Ishikawa (cell line): ENCODE measurements at regions not wholly inside any gene's neighbourhood (a gene's known extent, or its start where the extent isn't known, plus 50 kb on each side); places are given as distances from the start of the nearest gene placed in this dataset.

Experiments
- CEBPB ChIP-seq: IDR thresholded peaks from 2 replicates; pipeline ENCODE4 v1.6.1; 2012
- CREB1 ChIP-seq: IDR thresholded peaks from 2 replicates; pipeline ENCODE4 v1.6.1; 2012; ENCODE audit warnings: low read depth
- EGR1 ChIP-seq: IDR thresholded peaks from 2 replicates; pipeline ENCODE4 v1.6.1; 2012
- EP300 ChIP-seq: IDR thresholded peaks from 2 replicates; pipeline ENCODE4 v1.6.1; 2012; ENCODE audit warnings: borderline replicate concordance
- FOXM1 ChIP-seq: IDR thresholded peaks from 2 replicates; pipeline ENCODE4 v1.6.1; 2012; ENCODE audit warnings: low read depth, borderline replicate concordance
- NFIC ChIP-seq: IDR thresholded peaks from 2 replicates; pipeline ENCODE4 v1.6.1; 2012
- RAD21 ChIP-seq: IDR thresholded peaks from 2 replicates; pipeline ENCODE4 v1.6.1; 2012; ENCODE audit warnings: low read depth
- TAF1 ChIP-seq: IDR thresholded peaks from 2 replicates; pipeline ENCODE4 v1.6.1; 2012; ENCODE audit warnings: low read depth, mild to moderate bottlenecking
- TCF12 ChIP-seq: IDR thresholded peaks from 2 replicates; pipeline ENCODE4 v1.6.1; 2012; ENCODE audit warnings: low read depth
- TEAD4 ChIP-seq: IDR thresholded peaks from 2 replicates; pipeline ENCODE4 v1.6.1; 2012
- YY1 ChIP-seq: IDR thresholded peaks from 2 replicates; pipeline ENCODE4 v1.6.1; 2012; ENCODE audit warnings: low read depth
- ZBTB7A ChIP-seq: IDR thresholded peaks from 2 replicates; pipeline ENCODE4 v1.6.1; 2012; ENCODE audit warnings: low read depth
- TF ChIP-seq, protein P1 (sequence below): IDR thresholded peaks from 2 replicates; pipeline ENCODE4 v1.6.1; 2012
- TF ChIP-seq, protein P2 (sequence below): IDR thresholded peaks from 2 replicates; pipeline ENCODE4 v1.6.1; 2012
- TF ChIP-seq, protein P3 (sequence below): IDR thresholded peaks from 2 replicates; pipeline ENCODE4 v1.6.1; 2012; ENCODE audit warnings: low read depth, mild to moderate bottlenecking

DNA sequence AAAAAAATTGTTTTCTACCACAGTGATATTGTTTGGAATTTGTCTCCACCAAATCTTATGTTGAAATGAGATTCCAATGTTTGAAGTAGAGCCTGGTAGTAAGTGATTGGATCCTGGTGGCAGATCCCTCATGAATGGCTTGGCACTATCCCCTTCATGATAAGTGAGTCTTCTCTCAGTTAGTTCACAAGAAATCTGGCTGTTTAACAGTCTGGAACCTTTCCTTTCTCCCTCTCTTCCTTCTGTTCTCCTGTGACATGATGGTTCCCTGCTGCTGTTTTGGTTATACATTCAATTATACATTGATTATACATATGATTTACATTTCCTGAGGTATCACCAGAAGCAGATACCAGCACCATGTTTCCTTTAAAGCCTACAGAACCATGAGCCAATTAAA, 442.2 kb downstream of the SLC6A15 start:
- TF ChIP-seq RAD21: no peak
- TF ChIP-seq, protein P1, sequence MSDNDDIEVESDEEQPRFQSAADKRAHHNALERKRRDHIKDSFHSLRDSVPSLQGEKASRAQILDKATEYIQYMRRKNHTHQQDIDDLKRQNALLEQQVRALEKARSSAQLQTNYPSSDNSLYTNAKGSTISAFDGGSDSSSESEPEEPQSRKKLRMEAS: no peak
- TF ChIP-seq CREB1: no peak
- TF ChIP-seq FOXM1: no peak
- no peak for TF ChIP-seq TEAD4
- no peak for TF ChIP-seq EGR1
- TF ChIP-seq, protein P2, sequence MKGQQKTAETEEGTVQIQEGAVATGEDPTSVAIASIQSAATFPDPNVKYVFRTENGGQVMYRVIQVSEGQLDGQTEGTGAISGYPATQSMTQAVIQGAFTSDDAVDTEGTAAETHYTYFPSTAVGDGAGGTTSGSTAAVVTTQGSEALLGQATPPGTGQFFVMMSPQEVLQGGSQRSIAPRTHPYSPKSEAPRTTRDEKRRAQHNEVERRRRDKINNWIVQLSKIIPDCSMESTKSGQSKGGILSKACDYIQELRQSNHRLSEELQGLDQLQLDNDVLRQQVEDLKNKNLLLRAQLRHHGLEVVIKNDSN: no peak
- TF ChIP-seq YY1: no peak
- no peak for TF ChIP-seq CEBPB
- no peak for TF ChIP-seq EP300
- TF ChIP-seq TCF12: no peak

DNA sequence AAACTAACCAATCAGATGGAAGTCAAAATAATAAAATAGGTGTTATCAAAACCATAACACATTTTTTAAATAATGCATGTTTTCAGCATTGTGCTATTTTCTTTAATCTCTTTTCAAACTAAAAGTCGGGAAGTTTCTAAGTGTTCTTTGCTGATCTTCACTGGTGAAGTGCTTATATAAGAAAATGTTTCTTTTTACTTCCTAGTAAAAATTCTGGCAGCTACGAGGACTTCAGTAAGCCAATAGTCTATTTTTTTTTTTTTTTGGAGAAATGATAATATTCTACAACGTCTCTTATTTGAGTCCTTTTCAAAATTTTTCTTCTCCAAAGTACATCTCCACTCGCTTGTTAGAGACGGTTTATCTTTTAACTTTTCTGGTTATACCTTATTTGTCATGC, 448.0 kb downstream of the SLC6A15 start:
- no peak for TF ChIP-seq EP300
- no peak for TF ChIP-seq NFIC
- TF ChIP-seq CEBPB: no peak
- no peak for TF ChIP-seq YY1
- TF ChIP-seq FOXM1: no peak
- no peak for TF ChIP-seq CREB1
- TF ChIP-seq ZBTB7A: no peak
- TF ChIP-seq TCF12: no peak
- no peak for TF ChIP-seq EGR1
- TF ChIP-seq TEAD4: no peak
- TF ChIP-seq, protein P3, sequence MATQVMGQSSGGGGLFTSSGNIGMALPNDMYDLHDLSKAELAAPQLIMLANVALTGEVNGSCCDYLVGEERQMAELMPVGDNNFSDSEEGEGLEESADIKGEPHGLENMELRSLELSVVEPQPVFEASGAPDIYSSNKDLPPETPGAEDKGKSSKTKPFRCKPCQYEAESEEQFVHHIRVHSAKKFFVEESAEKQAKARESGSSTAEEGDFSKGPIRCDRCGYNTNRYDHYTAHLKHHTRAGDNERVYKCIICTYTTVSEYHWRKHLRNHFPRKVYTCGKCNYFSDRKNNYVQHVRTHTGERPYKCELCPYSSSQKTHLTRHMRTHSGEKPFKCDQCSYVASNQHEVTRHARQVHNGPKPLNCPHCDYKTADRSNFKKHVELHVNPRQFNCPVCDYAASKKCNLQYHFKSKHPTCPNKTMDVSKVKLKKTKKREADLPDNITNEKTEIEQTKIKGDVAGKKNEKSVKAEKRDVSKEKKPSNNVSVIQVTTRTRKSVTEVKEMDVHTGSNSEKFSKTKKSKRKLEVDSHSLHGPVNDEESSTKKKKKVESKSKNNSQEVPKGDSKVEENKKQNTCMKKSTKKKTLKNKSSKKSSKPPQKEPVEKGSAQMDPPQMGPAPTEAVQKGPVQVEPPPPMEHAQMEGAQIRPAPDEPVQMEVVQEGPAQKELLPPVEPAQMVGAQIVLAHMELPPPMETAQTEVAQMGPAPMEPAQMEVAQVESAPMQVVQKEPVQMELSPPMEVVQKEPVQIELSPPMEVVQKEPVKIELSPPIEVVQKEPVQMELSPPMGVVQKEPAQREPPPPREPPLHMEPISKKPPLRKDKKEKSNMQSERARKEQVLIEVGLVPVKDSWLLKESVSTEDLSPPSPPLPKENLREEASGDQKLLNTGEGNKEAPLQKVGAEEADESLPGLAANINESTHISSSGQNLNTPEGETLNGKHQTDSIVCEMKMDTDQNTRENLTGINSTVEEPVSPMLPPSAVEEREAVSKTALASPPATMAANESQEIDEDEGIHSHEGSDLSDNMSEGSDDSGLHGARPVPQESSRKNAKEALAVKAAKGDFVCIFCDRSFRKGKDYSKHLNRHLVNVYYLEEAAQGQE: no peak
- TF ChIP-seq, protein P2: no peak
- TF ChIP-seq RAD21: no peak
- no peak for TF ChIP-seq TAF1
- TF ChIP-seq, protein P1: no peak

DNA sequence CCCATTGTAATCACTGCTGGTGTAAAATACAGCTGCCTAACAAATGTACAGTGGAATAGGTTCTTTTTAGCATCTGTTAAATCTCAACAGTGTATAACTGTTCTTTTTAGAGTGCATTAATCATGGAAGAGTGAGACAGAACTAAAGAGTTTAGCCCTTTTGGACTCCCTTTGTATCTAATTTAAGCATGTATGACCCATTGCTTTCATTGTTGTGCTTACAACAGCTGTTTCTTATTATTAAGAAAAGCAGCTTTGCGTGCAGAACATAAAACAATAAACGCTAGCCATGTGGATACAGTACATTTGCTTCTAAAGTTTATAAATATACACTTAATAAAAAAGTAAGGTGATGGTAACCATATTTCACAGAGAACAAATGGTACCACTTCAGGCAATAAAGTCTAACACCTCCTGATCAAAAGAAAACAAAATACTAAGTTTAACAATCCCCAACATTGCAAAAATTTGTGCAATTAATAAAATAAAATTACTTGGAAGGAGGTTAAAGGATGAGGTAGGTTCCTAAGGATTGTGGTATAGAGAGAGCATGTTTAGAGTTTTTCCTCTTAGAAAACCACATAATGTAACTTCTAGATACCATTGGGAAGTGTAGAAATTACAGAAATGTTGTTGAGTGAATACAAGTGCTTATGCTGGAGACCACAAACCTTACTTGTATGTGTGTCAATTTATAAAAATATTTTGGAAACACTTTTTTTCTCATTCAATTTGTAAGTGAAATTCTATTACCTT, 448.7 kb downstream of the SLC6A15 start:
- TF ChIP-seq YY1 (no peak), TEAD4 (no peak), EP300 (no peak), ZBTB7A (no peak), NFIC (no peak), CEBPB (no peak), EGR1 (no peak), TCF12 (no peak), TAF1 (no peak), RAD21 (no peak), CREB1 (no peak)
- TF ChIP-seq, protein P2: no peak
- TF ChIP-seq, protein P1: no peak
- TF ChIP-seq, protein P3: no peak

DNA sequence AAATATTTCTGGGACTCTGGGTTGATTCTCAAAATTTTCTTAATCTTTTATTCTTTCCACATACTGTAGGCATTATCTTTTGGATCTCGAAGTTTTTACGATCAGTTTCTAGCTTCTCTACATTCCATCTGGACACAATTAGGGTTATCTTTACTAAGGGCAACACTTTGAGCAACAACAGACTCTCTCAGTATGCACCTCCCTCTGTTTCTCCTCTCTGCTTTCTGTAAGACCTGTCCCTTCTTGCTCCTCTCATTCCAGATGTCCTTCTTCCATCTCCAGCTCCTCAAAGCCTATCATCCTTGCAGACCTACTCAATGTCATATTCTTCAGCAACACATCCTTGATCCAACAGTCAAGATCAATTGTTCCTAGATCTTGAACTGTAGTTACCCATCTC, 457.0 kb downstream of the SLC6A15 start:
- TF ChIP-seq YY1 (no peak), NFIC (no peak), EGR1 (no peak), TEAD4 (no peak)

DNA sequence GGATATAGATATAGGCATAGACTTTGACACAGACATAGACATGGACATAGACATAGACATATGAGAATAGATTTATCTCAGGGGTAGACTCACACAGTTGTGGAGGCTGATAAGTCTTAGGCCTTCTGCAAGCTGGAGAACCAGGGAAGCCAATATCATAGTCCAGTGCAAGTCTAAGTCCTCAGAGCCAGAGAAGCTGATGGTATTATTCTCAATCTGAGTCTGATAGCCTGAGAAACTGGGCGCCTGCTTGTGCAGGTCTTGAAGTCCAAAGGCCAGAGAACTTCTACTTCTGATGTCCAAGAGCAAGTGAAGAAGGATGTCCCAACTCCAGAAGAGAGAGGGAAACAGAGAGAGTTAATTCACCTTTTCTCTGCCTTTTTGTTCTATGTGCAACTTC, 476.5 kb downstream of the SLC6A15 start:
- no peak for TF ChIP-seq YY1
- TF ChIP-seq TAF1: no peak
- TF ChIP-seq EGR1: no peak
- no peak for TF ChIP-seq EP300
- no peak for TF ChIP-seq TCF12
- TF ChIP-seq, protein P3: no peak
- no peak for TF ChIP-seq TEAD4
- no peak for TF ChIP-seq ZBTB7A
- no peak for TF ChIP-seq RAD21
- no peak for TF ChIP-seq FOXM1
- TF ChIP-seq CEBPB: no peak
- TF ChIP-seq NFIC: no peak
- TF ChIP-seq, protein P2: no peak
- TF ChIP-seq CREB1: no peak
- TF ChIP-seq, protein P1: no peak
